CD1c-positive myeloid dendritic cell (primary cell): ENCODE measurements at regions not wholly inside any gene's neighbourhood (a gene's known extent, or its start where the extent isn't known, plus 50 kb on each side); places are given as distances from the start of the nearest gene placed in this dataset.

Experiments used
- DNase-seq: peaks from one replicate; pipeline ENCODE4 v3.0.0-alpha.2; 2016; ENCODE audit errors: extremely low spot score

DNA sequence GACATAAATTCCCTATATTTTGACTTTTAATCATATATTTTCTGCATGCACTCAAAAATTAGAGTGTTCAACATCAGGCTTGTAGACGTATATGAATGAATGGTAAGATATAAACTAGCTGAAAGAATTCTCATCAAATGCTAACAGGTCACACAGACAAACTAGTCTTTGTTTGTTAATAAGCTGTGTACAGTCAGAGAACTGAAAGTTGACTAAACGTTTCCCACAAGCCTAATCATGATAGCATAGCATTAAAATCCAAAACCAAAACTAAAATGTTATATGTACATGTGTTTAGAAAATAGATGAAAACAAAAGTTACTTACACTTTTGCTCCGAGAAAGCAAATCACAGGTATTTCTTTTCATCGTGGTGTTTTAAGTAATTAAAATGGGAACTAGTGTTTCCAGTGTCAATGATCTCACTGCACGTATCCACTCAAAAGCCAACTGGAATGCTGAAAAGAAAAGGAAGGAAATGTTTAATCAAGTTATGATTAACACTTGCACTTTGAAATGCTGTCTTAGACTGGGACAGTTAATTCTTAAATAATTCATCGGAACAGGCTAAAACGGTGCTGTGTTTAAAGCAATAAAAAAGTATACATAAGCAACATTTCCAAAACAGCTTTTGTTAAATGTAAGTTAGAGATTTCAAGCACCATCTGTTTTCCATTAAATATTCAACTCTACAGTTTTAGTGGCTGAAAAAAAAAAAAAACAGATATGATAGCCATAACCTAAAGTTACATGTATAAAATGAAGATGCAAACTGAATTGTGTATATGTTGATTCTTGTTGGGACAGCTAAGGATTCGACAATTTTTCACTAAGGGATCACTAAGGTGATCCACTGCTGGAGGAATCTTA, 291.9 kb upstream of the PDE4D start:
- DNase-seq: no peak

DNA sequence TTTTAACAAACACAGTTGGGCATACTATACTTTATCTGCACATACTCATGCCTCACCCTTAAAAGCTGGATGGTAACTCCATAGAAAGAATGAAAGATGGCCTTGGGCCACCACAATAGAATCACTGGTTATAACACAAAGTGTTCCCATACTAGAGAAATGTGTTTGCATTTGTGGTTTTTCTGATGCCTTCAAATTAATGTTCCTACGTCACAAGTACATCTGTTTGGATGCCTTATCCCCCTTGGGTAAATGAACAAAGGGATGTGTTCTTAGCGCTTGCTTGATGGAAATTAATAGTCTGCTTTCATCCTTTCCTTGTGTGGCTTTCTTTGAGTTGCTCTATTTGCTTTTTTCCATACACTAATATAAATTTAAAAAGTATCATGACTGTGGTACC, 291.1 kb upstream of the PDE4D start:
- DNase-seq: no peak

DNA sequence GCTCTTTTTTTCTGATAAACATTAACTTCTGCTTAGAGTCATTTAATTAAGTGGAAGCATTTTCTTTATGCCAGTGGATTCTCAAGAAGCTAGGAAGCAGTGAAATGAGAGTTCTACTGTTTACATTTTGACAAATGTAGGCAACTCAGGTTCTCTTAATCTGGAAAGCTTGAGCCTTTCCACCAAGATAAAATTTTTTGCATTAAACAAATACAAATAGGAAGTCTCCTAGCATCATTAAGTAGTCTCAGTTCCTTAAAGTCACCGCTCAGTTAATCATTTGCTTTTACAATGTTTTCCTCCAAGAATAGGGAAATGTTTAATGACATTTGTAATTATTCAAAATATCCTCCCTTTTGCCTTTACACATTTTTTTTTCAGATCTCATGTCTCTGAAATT, 290.4 kb upstream of the PDE4D start:
- peak; percentile 33 for DNase-seq

DNA sequence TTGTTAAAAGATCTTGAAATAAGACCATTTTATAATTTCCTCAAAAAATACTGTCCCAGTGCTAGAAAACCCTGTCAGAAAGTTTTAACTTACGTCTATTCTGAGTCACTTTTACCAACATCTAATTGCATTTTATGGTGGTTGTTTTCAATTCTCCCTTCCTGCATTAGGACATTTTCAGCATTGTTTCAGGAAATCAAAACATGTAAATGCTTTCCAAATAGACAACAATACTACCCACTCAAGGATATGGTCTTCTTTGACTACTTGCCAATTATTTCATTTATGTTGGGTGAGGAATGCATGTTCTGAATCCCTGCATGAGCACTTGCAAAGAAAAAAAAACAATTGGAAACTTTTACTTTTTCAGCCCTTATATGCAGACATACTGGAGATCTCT, 284.6 kb upstream of the PDE4D start:
- DNase-seq: no peak

DNA sequence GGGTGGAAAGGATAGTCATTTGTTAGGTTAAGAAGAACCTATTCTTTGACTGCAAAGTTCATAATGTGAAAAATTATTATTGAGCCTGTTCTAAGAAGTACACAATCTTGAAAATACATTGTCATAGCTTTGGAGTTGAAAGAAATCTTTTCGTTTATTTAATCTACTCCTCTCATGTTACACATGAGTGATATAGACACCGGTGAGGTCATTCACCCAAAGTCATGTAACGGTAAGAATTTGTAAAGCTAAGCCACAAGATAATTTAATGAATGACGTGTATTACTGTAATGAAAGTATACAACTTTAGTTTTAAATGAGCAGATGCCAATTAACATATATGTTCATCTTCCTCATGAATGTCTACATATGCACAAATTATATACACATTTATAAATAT, 284.1 kb upstream of the PDE4D start:
- no peak for DNase-seq

DNA sequence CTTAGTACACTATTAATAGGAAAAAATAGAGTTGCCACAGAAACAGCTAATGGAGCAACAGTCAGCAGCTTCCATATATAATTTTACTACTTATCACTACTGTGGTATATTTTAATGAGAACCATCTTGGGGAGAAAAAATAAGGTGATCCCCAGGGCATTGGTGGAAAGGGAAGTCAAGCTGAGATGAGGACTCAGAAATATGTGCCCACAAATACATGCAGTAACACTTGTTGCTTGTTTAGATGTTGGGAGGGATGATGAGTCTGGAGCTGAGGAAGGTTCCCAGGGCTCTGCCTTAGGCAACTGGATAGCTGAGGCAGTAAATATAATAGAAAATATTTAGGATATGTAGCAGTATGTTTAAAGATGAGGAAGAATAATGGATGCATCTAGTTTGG, 280.1 kb upstream of the PDE4D start:
- no peak for DNase-seq

DNA sequence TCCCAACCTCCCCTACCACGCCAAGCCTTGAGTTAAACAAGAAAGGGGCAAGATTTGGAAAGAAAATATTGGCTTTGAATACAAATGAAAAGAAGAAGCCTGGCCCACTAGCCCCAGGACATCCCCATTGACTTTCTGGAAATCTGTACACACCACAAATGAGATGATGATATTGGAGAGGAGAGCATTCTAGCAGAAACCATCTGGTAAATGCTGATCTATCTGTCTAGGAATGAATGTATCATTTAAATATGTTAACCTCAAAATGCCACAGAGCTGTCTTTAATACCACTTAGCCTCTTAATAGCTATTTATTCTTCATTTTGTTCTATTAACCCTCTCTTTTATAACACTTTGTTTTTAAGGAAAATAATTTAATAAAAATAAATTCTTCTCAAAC, 270.2 kb upstream of the PDE4D start:
- no peak for DNase-seq

DNA sequence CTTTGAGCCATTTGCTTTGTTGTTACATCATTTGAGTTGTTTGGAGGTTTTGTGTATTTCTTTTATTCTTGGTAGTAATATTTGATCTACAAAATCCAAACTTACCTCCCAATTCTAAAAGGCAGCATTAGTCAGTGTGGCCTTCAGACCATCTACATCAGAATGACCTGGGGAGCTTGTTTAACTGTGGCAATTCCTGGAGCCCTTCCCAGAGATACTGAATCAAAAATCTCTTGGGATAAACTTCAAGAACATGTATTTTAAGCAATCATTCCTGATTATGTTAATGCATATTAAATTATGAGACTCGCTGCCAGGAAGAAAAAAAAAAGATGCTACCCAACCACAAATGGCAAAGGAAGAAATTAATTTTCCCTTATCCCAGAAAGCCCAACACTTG, 268.9 kb upstream of the PDE4D start:
- no peak for DNase-seq

DNA sequence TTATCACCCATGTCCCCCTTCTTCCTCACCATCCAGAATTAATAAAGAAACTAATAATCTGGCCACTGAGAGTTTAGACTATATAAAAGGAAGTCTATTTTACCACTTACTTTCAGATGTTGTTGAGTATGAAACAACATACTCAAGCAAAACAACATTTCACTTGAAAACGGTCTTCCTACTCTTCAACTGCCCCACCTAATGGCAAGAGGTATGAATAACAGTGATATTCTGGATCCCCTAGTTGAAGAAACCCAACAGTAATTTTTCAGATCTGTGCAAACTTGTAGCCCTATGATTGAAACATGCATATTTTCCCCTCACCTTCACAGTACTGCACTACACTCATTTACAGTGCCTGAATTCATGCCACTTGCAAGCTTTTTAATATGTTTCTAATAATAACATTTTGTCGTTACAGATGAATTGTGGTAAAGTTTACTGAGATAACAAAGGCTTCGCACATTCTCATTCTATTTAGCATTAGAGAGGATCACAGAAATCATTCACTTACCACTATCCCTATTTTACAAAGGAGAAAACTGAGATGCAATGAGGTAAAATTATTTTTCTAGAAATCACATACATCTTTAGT, 267.9 kb upstream of the PDE4D start:
- peak; percentile 43 for DNase-seq

DNA sequence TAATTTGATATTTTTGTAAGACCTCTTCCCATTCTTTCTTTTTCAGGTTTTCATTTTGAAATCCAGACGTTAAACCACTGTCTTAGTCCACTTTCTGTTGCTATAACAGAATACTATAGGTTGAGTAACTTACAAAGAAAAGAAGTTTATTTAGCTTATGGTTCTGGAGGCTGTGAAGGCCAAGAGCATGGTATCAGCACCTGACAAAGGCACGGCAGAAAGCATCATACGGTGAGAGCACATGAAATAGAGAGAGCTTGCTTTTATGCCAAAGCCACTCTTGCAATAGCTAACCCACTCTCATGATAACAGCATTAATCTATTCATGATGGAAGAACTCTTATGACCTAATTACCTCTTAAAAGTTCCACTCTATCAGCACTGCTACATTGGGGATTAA, 255.6 kb upstream of the PDE4D start:
- no peak for DNase-seq

DNA sequence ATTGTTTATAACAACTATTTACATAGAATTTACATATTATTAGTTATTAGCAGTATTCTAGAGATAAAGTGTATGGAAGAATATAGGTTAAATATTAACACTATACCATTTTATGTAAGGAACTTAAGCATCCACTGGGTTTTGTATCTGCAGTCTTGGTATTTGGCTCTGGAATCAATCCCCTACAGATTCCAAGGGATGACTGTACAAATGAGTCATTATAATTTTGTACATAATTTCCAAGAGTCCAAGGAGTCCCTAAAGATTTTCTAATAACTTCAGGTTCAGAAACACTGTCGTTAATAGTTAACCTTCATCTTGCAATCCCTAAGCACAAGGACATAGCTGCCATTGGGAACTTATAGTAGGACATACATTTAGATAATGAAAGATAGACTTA, 254.8 kb upstream of the PDE4D start:
- no peak for DNase-seq

DNA sequence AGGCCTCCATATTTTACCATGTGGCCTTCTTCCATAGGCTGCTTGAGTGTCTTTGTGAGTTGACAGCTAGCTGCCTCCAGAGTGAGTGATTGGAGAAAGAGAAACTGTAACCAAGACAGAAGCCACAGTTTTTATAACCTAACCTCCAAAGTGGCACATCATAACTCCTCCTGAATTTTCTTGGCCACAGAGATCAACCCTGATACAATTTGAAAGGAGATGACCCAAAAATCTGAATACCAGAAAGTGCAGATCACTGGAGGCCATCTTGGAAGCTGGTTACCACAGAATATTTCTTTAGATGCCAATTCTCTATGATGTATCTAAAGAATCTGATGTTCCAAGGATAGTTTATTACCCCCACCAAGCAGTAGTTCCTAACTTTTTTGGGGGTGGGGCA, 254.3 kb upstream of the PDE4D start:
- no peak for DNase-seq

DNA sequence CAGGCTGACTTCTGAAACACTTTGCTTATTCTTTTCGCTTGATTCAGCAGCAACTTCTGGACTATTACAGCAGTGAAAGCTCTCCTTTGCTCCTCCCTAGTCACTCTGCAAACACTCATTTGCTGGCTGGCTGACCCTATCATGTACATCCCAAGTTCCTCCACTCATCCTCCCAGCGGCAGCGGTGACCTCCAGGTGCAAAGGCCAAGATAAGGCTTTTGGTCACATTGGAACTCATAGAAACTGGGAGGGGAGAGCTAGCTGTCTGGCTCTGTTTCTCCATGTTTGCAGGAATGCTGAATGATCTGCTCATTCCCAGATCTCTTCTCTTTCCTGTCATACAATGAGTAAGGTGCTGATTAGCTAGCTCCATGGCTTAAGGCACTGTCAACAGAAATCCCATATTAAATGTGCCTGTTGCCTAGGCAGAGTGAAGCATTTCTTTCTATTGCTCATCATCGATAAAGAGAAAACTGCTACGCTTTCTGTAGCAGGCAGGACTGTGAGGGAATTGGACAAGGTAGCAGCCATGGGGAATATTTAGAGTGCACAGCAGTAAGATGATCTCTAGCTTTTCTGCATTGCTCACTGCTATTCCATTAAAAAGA, 250.5 kb upstream of the PDE4D start:
- no peak for DNase-seq

DNA sequence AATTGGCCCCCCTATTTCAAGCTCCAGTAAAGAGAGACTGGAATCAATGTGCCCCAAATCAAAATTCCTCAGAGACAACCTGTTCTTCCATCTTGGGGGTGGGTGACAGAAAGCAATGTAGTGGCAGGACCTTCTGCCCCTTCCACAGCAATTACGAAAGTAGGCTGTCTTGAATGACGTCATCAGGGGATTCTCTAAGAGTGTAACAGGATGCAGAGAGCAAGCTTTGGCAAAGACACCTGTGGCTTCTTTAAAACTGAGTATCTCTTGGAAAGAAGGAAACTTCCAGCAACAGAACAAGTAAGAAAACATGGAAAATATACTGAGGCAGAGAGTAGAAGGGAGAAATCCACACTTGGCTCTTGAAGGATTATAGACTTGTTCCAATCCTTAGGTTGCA, 247.6 kb upstream of the PDE4D start:
- no peak for DNase-seq

DNA sequence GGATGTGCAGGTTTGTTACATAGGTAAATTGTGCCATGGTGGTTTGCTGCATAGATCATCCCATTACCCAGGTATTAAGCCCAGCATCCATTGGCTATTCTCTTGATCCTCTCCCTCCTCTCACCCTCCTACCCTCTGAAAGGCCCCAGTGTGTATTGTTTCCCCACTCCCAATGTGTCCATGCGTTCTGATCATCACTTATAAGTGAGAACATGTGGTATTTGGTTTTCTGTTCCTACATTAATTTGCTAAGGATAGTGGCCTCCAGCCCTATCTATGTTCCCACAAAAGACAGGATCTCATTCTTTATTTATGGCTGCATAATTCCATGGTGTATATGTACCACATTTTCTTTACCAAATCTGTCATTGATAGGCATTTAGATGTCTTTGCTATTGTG, 243.3 kb upstream of the PDE4D start:
- DNase-seq: no peak

DNA sequence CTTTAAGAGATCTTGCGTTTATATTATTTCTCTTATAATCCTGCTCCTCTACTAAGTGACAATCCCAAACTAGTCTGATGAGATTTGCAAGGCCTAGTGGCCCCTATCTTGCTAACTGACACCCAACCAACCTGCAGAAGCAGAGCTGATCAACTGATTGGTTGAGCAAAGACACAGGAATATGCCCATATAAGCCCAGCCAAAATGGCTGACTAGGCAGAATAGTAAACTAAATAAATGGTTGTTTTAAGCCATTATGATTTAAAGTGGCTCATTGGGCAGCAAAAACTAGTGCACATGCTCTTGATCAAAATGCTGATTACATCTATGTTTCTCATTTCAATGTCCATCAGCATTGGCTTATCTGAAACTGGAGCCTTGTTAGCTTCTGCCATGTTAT, 238.0 kb upstream of the PDE4D start:
- no peak for DNase-seq

DNA sequence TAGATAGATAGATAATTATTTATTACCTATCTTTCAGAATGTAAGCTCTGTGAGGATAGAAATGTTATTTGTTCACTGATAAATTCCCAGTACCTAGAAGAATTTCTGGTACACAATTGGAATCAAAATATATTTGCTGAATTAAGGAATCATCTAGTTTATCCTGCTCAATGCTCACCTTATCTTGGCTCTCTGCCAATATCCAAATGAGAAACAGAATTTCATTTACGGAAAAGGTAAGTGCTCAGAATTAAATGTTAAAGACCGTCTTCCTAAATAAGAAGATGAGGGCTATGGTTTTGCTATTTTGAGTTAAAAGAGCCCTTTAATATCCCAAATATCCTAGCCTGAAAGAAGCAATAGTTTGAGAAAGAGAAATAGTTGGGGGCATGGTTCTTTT, 232.1 kb upstream of the PDE4D start:
- no peak for DNase-seq

DNA sequence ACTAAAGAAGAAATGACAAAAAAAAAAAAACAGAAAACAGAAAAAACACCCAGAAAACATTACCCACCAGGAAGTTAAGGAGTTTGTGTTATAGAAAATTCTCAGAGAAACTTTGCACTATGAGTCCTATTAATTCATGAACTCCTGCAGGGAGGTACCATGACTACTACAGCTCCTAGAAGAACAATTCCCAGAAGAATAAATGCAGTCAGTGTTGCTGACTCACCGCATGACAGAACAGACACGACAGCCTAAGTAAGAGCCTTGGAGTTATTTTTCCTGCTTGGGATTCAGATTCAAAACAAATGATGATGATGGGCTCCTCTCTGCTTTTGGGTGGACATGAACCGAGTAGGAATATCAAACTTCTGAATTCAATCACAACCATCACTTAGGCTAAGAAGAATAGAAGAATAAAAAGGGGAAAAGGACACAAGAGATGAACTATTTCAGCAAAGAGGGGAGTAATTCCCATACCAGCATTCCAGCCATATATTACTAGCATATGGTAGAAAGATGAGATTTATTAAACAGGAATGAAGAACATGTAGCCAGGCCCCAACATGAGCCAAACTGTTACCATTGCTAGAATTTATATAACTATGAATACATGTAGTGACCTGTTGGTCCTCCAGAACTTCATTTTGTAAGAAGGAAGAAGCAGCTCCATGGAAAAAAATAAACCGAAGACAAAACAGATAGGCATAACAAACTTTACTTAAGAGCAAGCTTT, 209.6 kb upstream of the PDE4D start:
- no peak for DNase-seq

DNA sequence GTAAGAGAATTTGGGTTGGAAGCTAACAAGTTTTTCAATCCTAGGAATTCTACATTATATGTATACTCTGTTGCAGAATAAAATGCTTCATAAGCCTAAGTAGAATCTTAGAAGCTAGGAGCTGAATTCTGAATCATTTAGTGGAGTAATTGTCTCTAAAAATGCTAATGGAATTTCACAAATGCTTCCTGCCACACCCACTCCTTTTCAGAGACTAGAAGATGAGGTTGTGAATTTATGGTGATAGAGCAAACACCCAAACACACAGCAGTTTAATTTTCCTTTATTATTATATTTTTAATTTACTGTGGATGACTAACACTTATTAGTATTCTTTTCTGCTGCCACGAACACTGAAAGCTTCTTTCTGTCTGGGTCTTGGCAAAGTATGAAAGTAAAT, 208.0 kb upstream of the PDE4D start:
- DNase-seq: no peak

DNA sequence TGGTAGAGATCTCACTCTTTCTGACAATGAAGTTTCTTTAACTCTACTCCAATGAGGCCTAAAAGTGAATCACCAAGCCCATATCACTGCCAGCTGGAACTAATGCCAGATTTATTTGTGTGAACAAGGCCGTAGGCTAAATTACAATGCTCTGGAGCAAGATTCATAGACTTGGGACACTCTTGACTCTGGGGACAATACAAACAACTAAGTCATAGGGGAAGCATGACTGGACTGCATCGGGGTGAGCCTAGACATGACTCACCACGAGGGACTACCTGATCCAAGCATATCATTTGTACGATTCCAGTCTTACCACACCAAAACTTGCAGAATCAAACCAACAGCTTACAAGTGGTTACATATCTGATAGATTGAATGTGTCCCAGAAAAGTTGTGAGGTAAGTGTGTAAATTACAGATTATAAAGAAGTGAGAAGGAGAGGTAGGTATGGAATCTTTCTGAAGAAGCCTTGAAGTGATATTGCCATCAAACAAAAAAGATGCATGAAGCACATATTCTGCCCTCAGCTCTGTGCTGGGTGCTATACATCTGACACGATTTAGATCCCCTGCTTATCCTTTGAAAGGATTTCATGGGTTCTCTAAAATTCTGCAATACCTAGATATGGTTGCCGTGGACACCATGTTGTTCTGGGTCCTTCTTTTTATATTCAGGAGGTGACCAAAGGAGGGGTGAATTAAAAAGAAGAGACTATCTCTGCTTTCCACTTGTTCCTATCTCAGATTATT, 199.3 kb upstream of the PDE4D start:
- no peak for DNase-seq

DNA sequence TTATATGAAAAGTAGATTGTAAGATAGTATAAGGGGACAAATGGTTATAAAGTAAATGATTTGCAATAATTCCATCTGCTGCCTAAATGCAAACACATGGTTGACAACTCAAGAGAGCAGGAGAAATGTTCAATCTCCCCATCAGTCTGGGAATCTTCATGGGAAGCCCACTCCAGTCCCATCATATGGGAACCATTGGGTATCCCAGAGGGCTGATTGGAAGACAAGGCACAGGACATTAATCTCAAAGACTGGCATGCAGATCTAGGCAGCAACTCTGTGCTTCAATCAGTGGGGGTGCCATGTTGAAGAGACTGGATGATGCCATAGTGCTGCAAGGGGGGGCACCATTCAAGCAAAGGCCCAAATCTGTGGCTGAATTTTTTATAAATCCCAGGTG, 193.1 kb upstream of the PDE4D start:
- no peak for DNase-seq

DNA sequence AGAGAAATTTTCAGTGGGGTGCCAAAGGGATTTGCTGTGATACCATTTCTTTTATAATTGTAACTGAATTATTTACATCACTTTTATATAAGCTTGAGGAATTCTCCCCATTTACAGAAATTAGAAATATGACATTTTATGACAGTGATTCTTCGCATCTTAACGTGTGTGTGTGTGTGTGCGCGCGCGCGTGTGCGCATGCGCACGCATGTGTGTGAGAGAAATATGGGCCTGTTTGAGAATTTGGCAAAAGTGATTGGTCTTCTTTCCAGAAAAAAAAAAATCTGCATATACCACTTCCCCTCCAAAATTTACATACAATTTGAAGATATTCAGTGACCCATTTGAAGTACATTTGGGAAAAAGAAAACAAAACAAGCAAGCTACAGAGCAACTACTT, 190.7 kb upstream of the PDE4D start:
- DNase-seq: no peak
